ENCODE measurements at regions not wholly inside any gene's neighbourhood (a gene's known extent, or its start where the extent isn't known, plus 50 kb on each side); places are given as distances from the start of the nearest gene placed in this dataset.

DNA sequence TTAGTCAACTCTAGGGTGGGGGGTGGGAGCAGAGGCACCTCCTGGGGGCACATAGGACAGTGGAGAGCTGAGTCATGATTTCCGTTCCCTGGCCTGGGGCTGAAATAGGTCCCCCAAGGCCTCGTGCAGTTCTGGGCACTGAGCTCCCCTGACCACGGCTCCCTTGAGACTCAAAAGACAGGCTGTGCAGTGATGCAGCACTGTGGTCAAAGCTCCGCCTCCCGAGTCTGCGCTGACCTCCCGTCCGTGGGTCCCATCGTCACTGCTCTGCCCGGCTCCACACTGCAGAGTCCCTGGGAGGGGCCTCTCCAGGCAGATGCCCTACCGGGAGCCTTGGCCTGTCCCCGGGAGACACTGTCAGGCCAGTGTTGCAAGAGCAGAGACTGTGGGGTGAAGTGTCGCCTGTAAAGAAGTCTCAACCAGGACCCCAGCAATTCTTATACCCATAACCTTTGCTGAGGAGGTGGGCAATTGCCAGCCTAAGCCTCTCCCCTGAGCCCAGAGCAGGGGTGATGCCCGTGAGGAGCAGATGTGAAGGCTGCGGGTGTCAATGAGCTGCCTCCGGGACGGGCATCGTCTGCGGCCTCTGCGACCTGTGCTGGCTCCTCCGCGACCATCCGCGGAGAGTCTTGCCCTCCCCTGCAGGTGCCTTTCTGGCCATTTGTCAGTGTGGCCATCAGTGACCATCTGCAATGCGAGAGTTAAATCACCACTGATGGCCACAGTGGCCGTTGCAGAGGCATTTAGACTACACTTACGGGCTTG, 877.3 kb downstream of the BRD1 start:
- H3K9me3 ChIP-seq (ENCODE audit: control insufficient read depth in 2 of 2, low read length in 2 of 2): no peaks in the 10 kb centered on the region
- H3K36me3 ChIP-seq (ENCODE audit: control insufficient read depth in 2 of 2, insufficient read depth in 2 of 2, low read length in 2 of 2): no peaks in the 10 kb centered on the region
- no peak overlapping the region for H3K27ac ChIP-seq (ENCODE audit: low read depth in 2 of 2, low read length in 2 of 2)
- no peaks in the 10 kb centered on the region for H3K27me3 ChIP-seq (ENCODE audit: control insufficient read depth in 2 of 2, insufficient read depth in 2 of 2, low read length in 2 of 2)
- H3K4me1 ChIP-seq (ENCODE audit: control insufficient read depth in 2 of 2, insufficient read depth in 2 of 2, low read length in 2 of 2): no peaks in the 10 kb centered on the region
- no peak overlapping the region for H3K4me3 ChIP-seq (ENCODE audit: low read length in 2 of 2)
- no peak overlapping the region for H3K9ac ChIP-seq (ENCODE audit: low read depth in 1 of 2, low read length in 2 of 2)

DNA sequence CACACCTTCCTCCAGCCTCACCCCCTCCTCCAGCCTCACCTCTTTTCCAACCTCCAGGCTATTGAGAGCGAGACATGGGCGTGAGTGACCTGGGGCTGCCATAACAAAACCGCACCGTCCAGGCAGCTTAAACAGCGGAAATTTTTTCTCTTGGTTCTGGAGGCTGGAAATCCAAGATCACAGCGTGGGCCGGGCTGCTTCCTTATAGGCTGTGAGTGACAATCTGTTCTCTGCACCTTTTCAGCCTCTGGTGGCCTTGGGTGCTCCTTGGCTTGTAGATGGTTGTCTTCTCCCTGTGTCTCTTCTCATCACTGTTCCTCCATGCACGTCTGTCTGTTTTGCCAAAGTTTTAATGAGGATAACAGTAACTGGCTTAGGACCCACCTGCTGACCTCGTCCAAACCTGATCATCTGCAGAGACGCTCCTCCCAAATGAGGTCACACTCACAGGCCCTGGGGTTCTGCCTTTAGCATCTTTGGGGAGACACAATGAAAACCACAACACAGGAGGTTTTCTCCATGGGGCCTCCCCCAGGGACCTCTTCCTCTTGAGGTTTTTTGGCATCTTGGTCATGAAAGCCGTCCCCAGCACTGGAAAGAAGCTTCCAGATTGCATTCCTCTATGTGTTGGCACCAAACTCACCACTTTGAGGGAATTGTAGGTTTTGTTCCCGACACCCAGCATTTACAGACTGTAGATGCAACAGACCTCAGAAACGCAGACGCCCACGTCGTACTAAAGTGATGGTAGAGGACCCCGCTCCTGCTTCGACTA, 878.1 kb downstream of the BRD1 start:
- Histone ChIP-seq H3K4me1 (ENCODE audit: control insufficient read depth in 2 of 2, insufficient read depth in 2 of 2, low read length in 2 of 2) (no peaks in the 10 kb centered on the region), H3K27me3 (ENCODE audit: control insufficient read depth in 2 of 2, insufficient read depth in 2 of 2, low read length in 2 of 2) (no peaks in the 10 kb centered on the region), H3K9me3 (ENCODE audit: control insufficient read depth in 2 of 2, low read length in 2 of 2) (no peaks in the 10 kb centered on the region), H3K4me3 (ENCODE audit: low read length in 2 of 2) (no peak overlapping the region), H3K27ac (ENCODE audit: low read depth in 2 of 2, low read length in 2 of 2) (no peak overlapping the region), H3K36me3 (ENCODE audit: control insufficient read depth in 2 of 2, insufficient read depth in 2 of 2, low read length in 2 of 2) (no peaks in the 10 kb centered on the region), H3K9ac (ENCODE audit: low read depth in 1 of 2, low read length in 2 of 2) (no peak overlapping the region)

DNA sequence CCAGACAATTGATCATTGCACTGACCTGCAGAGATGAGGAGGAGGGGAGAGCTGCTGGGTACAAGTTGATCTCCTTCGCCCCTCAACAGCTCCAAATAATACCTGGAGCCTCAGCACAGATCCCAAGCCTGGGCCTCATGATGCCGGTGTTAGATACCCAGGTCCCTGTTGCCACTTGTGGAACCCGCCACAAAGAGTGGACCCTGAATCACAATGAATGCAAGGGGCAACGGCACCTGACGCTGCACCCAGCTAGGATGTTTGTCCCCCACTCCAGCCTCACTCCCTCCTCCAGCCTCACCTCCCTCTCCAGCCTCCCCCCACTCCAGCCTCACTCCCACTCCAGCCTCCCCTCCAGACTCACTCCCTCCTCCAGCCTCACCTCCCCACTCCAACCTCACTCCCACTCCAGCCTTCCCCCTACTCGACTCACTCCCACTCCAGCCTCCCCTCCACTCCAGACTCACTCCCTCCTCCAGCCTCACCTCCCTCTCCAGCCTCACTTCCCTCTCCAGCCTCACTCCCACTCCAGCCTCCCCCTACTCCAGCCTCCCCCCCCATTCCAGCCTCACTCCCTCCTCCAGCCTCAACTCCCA, 879.0 kb downstream of the BRD1 start:
- Histone ChIP-seq H3K36me3 (ENCODE audit: control insufficient read depth in 2 of 2, insufficient read depth in 2 of 2, low read length in 2 of 2) (no peaks in the 10 kb centered on the region), H3K9ac (ENCODE audit: low read depth in 1 of 2, low read length in 2 of 2) (no peak overlapping the region), H3K4me3 (ENCODE audit: low read length in 2 of 2) (no peak overlapping the region), H3K9me3 (ENCODE audit: control insufficient read depth in 2 of 2, low read length in 2 of 2) (no peaks in the 10 kb centered on the region), H3K27ac (ENCODE audit: low read depth in 2 of 2, low read length in 2 of 2) (no peak overlapping the region), H3K4me1 (ENCODE audit: control insufficient read depth in 2 of 2, insufficient read depth in 2 of 2, low read length in 2 of 2) (no peaks in the 10 kb centered on the region), H3K27me3 (ENCODE audit: control insufficient read depth in 2 of 2, insufficient read depth in 2 of 2, low read length in 2 of 2) (no peaks in the 10 kb centered on the region)

DNA sequence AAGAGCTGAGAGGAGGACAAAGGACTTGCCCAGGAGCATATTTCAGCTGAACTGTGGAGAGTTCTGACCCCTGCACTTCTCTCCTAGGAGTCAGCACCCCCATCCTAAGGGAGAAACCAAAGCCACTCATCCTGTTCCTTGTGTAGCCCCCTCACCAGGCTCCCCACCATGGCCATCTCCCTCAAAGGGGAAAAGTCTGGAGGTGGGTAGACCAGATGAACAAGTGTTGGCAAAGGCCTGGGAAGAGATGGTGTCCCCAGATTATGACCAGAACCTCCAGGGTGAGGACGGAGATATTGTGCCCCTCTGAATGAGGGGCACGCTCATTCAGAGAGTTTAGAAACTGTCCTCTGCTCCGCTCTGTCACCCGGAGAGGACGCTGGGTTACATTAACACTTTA, 880.0 kb downstream of the BRD1 start:
- no peaks in the 10 kb centered on the region for H3K27me3 ChIP-seq (ENCODE audit: control insufficient read depth in 2 of 2, insufficient read depth in 2 of 2, low read length in 2 of 2)
- H3K36me3 ChIP-seq (ENCODE audit: control insufficient read depth in 2 of 2, insufficient read depth in 2 of 2, low read length in 2 of 2): no peaks in the 10 kb centered on the region
- H3K9ac ChIP-seq (ENCODE audit: low read depth in 1 of 2, low read length in 2 of 2): no peak overlapping the region
- no peaks in the 10 kb centered on the region for H3K4me1 ChIP-seq (ENCODE audit: control insufficient read depth in 2 of 2, insufficient read depth in 2 of 2, low read length in 2 of 2)
- H3K4me3 ChIP-seq (ENCODE audit: low read length in 2 of 2): no peak overlapping the region
- no peaks in the 10 kb centered on the region for H3K9me3 ChIP-seq (ENCODE audit: control insufficient read depth in 2 of 2, low read length in 2 of 2)
- no peak overlapping the region for H3K27ac ChIP-seq (ENCODE audit: low read depth in 2 of 2, low read length in 2 of 2)

DNA sequence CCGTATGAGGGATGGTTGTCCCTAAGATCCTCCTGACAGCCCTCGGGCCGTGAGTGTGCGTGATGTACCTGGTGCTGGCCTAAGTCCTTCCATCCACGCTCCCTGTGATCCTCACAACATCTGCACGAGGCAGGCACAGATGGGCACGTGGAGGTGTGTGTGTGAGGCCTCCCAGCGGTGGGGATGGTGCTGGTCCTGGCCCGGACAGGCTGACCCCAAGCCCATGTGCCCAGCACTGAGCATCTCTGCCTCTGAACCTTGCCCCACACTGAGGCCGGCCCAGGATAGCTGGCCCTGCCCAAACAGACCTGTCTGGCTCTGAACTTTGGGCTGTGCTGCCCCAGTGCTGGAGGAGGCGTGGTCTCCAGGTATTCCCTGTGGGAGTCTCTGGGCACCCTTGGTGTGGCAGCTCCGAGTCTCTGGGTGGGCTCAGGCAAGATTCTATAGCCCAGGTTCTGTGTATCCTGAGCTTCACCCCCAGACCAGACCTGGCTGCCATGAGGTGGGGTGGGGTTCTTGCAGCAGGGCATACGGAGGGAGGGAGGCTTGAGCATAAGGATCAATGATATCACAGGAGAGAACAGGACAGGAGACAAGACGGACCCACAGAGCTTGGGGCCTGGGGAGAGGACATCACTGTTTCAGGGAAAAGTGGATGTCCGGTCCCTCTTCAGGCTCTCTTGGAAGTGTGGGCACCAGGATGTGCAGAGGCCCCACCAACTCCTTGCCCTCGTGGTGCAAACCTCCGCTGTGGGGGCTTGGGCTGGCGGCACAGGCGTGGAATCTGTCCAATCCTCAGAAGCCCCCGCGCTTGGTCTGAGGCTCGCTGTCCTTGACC, 881.8 kb downstream of the BRD1 start:
- no peak overlapping the region for H3K27ac ChIP-seq (ENCODE audit: low read depth in 2 of 2, low read length in 2 of 2)
- H3K36me3 ChIP-seq (ENCODE audit: control insufficient read depth in 2 of 2, insufficient read depth in 2 of 2, low read length in 2 of 2): no peaks in the 10 kb centered on the region
- H3K4me1 ChIP-seq (ENCODE audit: control insufficient read depth in 2 of 2, insufficient read depth in 2 of 2, low read length in 2 of 2): no peaks in the 10 kb centered on the region
- H3K9me3 ChIP-seq (ENCODE audit: control insufficient read depth in 2 of 2, low read length in 2 of 2): no peaks in the 10 kb centered on the region
- no peaks in the 10 kb centered on the region for H3K27me3 ChIP-seq (ENCODE audit: control insufficient read depth in 2 of 2, insufficient read depth in 2 of 2, low read length in 2 of 2)
- no peak overlapping the region for H3K9ac ChIP-seq (ENCODE audit: low read depth in 1 of 2, low read length in 2 of 2)
- H3K4me3 ChIP-seq (ENCODE audit: low read length in 2 of 2): no peak overlapping the region

DNA sequence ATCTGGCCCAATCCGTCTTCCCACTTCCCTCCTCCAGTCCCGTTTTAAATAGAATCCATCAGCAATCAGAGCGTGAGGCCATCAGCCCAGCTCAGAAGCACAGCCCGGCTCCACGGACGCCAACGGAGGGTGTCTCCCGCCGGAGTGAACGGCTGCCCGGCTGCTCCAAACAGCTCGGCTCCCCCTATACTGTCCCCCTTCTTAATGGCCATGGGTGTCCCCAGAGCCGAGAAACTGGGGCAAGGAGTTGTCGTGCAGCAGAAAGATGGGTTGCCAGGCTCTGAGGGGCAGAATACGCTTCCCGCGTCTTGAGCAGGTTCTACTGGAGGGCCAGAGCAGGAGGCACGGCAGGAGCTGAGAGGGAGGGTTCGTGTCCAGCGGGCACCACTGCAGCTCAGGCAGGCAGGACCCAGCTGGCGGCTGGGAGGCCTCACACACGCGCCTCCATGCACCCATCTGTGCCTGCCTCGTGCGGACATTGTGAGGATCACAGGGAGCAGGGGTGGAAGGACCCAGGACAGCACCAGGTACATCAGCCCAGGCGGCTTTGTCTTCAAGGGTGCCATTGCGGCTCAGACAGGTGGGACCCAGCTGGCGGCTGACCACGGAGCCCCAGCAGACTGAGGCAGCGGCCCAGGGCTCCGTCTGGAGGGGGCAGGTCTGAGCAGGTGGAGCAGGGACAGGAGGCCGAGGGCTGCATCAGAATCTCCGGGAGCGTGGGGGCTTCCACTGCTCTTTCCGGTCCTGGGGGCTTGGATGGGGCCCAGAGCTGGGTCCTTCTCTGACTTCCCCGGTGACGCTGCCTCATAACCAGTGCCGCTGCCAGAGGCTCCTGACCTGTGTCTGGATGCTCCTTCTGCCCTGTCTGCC, 882.7 kb downstream of the BRD1 start:
- Histone ChIP-seq H3K36me3 (ENCODE audit: control insufficient read depth in 2 of 2, insufficient read depth in 2 of 2, low read length in 2 of 2) (no peaks in the 10 kb centered on the region), H3K4me3 (ENCODE audit: low read length in 2 of 2) (no peak overlapping the region)

DNA sequence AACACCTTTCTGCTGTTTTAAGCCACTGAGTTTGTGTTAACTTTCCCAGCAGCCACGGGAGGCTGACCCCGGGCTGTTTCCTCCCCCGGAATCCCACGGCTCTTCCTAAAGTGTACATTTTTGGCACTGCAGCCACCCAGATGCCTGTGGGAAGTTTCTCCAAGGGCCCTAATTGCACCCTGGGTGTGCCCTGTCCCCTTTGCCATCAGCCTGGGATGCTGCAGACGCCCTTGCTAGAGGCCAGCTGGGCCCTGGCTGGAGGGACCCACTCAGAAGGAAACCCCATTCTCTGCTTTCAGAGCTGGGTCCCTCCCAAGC, 883.3 kb downstream of the BRD1 start:
- Histone ChIP-seq H3K36me3 (ENCODE audit: control insufficient read depth in 2 of 2, insufficient read depth in 2 of 2, low read length in 2 of 2) (no peaks in the 10 kb centered on the region), H3K9me3 (ENCODE audit: control insufficient read depth in 2 of 2, low read length in 2 of 2) (no peaks in the 10 kb centered on the region), H3K27me3 (ENCODE audit: control insufficient read depth in 2 of 2, insufficient read depth in 2 of 2, low read length in 2 of 2) (no peaks in the 10 kb centered on the region), H3K4me3 (ENCODE audit: low read length in 2 of 2) (no peak overlapping the region), H3K4me1 (ENCODE audit: control insufficient read depth in 2 of 2, insufficient read depth in 2 of 2, low read length in 2 of 2) (no peaks in the 10 kb centered on the region), H3K9ac (ENCODE audit: low read depth in 1 of 2, low read length in 2 of 2) (no peak overlapping the region), H3K27ac (ENCODE audit: low read depth in 2 of 2, low read length in 2 of 2) (no peak overlapping the region)

More for the DNA sequence above, 882.7 kb downstream of the BRD1 start:
- no peak overlapping the region for H3K27ac ChIP-seq (ENCODE audit: low read depth in 2 of 2, low read length in 2 of 2)
- H3K27me3 ChIP-seq (ENCODE audit: control insufficient read depth in 2 of 2, insufficient read depth in 2 of 2, low read length in 2 of 2): no peaks in the 10 kb centered on the region
- H3K9ac ChIP-seq (ENCODE audit: low read depth in 1 of 2, low read length in 2 of 2): no peak overlapping the region
- no peaks in the 10 kb centered on the region for H3K4me1 ChIP-seq (ENCODE audit: control insufficient read depth in 2 of 2, insufficient read depth in 2 of 2, low read length in 2 of 2)
- H3K9me3 ChIP-seq (ENCODE audit: control insufficient read depth in 2 of 2, low read length in 2 of 2): no peaks in the 10 kb centered on the region

DNA sequence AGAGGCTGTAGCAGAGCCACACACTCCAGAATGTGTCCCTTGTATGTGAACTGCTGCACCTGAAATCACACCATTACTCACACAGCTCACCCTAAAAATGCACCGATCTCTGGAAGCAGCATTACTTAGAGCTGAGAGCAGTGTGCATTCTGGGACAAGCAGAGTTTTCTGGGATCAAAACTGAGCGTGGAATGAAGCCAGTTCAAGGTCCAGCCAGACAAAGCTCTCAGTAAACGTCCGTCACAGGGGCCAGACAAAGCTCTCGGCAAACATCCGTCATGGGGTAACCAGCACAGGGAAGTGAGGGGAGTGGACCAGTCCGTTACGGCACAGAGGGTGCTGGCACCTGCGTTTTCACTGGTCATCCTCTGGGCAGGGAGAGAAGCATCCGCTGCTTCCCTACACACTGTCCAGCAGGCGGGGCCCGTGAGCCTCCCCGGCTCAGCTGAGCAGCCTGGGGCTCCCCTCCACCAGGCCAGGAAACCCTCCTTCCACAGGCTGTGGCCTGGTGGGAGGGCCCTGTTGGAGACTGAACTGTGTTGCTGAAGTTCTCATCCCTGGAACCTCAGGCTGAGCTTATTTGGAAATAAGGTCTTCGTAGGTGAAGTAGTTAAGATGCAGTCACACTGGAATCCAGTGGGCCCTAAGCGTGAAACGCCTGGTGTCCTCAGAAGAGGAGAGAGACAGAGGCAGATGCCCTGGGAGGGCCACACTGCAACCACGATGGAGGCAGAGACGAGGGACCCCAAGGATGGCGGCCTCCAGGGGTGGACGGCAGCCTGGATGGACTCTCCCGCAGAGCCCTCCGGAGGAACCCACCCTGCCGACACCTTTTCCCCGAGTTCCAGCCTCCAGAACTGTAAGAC, 883.9 kb downstream of the BRD1 start:
- Histone ChIP-seq H3K9me3 (ENCODE audit: control insufficient read depth in 2 of 2, low read length in 2 of 2) (no peaks in the 10 kb centered on the region), H3K36me3 (ENCODE audit: control insufficient read depth in 2 of 2, insufficient read depth in 2 of 2, low read length in 2 of 2) (no peaks in the 10 kb centered on the region), H3K9ac (ENCODE audit: low read depth in 1 of 2, low read length in 2 of 2) (no peak overlapping the region), H3K4me1 (ENCODE audit: control insufficient read depth in 2 of 2, insufficient read depth in 2 of 2, low read length in 2 of 2) (no peaks in the 10 kb centered on the region), H3K27ac (ENCODE audit: low read depth in 2 of 2, low read length in 2 of 2) (no peak overlapping the region), H3K27me3 (ENCODE audit: control insufficient read depth in 2 of 2, insufficient read depth in 2 of 2, low read length in 2 of 2) (no peaks in the 10 kb centered on the region), H3K4me3 (ENCODE audit: low read length in 2 of 2) (no peak overlapping the region)
